ENCODE measurements at regions not wholly inside any gene's neighbourhood (a gene's known extent, or its start where the extent isn't known, plus 50 kb on each side); places are given as distances from the start of the nearest gene placed in this dataset.

DNA sequence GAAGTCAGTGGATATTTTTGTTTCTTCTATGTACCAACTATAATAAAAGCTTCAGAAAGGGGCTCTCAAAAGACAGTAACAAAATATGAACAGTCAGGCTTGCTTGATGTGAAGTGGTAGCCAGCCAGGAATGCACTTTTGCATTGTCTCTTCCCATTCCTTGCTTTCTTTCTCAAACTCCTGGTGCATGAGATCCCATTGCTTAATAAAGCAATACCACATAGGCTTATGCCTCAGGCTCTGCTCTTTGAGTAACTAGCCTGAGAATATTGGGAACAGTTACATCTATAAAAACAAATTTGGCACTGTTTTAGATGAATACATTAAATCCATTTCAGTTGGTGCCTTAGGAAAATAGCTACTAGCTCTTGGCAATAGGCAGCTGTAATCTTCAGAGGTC is 62.6 kb upstream of the ST6GAL2 start:
- H2AFZ ChIP-seq: no peak overlapping the region
- H3K4me1 ChIP-seq (replicated peaks; ENCODE audit: insufficient read depth): no peaks in the 10 kb centered on the region
- no peaks in the 10 kb centered on the region for H3K9me3 ChIP-seq (ENCODE audit: insufficient read depth, low read depth)
- no peak overlapping the region for H3K4me2 ChIP-seq
- CTCF ChIA-PET: no interaction called here
- H3K27me3 ChIP-seq (ENCODE audit: insufficient read depth, low read depth): 0 out of 2 replicates have a peak, but pooled peaks cover 3% of the 10 kb centered on the region
- POLR2A ChIA-PET (ENCODE audit: unreplicated experiment): no interaction called here
- H3K4me3 ChIP-seq: no peak overlapping the region
- no TSS peak for BruUV-seq (replicated peaks)
- H3K36me3 ChIP-seq (ENCODE audit: low read depth): no peaks in the 10 kb centered on the region
- intact Hi-C loops (cut with micrococcal nuclease; ENCODE audit: unreplicated experiment): no loop called here
- no peaks in the 10 kb centered on the region for H3K9me2 ChIP-seq (ENCODE audit: insufficient read depth)
- TF ChIP-seq EZH2 (IDR thresholded peaks at IDR 0.05; ENCODE audit: low read depth): no peak
- TF ChIP-seq, protein P1, sequence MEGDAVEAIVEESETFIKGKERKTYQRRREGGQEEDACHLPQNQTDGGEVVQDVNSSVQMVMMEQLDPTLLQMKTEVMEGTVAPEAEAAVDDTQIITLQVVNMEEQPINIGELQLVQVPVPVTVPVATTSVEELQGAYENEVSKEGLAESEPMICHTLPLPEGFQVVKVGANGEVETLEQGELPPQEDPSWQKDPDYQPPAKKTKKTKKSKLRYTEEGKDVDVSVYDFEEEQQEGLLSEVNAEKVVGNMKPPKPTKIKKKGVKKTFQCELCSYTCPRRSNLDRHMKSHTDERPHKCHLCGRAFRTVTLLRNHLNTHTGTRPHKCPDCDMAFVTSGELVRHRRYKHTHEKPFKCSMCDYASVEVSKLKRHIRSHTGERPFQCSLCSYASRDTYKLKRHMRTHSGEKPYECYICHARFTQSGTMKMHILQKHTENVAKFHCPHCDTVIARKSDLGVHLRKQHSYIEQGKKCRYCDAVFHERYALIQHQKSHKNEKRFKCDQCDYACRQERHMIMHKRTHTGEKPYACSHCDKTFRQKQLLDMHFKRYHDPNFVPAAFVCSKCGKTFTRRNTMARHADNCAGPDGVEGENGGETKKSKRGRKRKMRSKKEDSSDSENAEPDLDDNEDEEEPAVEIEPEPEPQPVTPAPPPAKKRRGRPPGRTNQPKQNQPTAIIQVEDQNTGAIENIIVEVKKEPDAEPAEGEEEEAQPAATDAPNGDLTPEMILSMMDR (conservative IDR thresholded peaks at IDR 0.05): no peak
- H4K20me1 ChIP-seq (ENCODE audit: insufficient read depth): no peaks in the 10 kb centered on the region
- H3K79me2 ChIP-seq (ENCODE audit: low read depth): no peaks in the 10 kb centered on the region
- DNase-seq: no peak
- H3F3A ChIP-seq (ENCODE audit: insufficient read depth, low read depth): no peaks in the 10 kb centered on the region
- H3K27ac ChIP-seq: no peak overlapping the region

DNA sequence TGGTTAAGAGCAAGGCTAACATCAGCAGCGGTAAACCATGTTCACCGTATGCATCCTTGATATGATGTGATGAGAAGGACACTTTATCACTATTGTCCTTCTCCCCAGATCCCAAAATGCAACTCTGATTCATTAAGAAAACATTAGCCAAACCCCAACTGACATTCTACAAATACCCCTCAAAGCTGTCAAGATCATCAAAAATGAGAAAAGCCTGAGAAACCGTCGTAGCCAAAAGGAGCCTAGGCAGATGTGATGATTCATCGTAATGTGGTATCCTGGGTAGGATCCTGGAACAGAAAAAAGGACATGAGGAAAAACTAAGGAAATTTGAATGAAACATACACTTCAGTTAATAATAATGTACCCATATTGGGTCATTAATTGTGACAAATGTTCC is 67.3 kb upstream of the ST6GAL2 start:
- TF ChIP-seq EZH2 (IDR thresholded peaks at IDR 0.05; ENCODE audit: low read depth): no peak
- TF ChIP-seq, protein P1 (conservative IDR thresholded peaks at IDR 0.05): no peak
- H3K4me2 ChIP-seq: no peak overlapping the region
- no peaks in the 10 kb centered on the region for H4K20me1 ChIP-seq (ENCODE audit: insufficient read depth)
- no peaks in the 10 kb centered on the region for H3K4me1 ChIP-seq (replicated peaks; ENCODE audit: insufficient read depth)
- no peak for DNase-seq
- no peaks in the 10 kb centered on the region for H3F3A ChIP-seq (ENCODE audit: insufficient read depth, low read depth)
- POLR2A ChIA-PET (ENCODE audit: unreplicated experiment): no interaction called here
- H3K4me3 ChIP-seq: no peak overlapping the region
- H3K9me3 ChIP-seq (ENCODE audit: insufficient read depth, low read depth): no peaks in the 10 kb centered on the region
- no peaks in the 10 kb centered on the region for H3K79me2 ChIP-seq (ENCODE audit: low read depth)
- no peak overlapping the region for H3K27ac ChIP-seq
- BruUV-seq (replicated peaks): no TSS peak
- H2AFZ ChIP-seq: no peak overlapping the region
- H3K9me2 ChIP-seq (ENCODE audit: insufficient read depth): no peaks in the 10 kb centered on the region
- intact Hi-C loops (cut with micrococcal nuclease; ENCODE audit: unreplicated experiment): no loop called here
- no peaks in the 10 kb centered on the region for H3K36me3 ChIP-seq (ENCODE audit: low read depth)
- H3K27me3 ChIP-seq (ENCODE audit: insufficient read depth, low read depth): 0 out of 2 replicates have a peak, but pooled peaks cover 3% of the 10 kb centered on the region
- CTCF ChIA-PET: no interaction called here

GRCh38 chr2:106953779-106954178 is 67.8 kb upstream of the ST6GAL2 start:
- BruUV-seq (replicated peaks): no TSS peak
- TF ChIP-seq, protein P1 (conservative IDR thresholded peaks at IDR 0.05): no peak
- no peak for TF ChIP-seq EZH2 (IDR thresholded peaks at IDR 0.05; ENCODE audit: low read depth)
- no peak for DNase-seq
- Histone ChIP-seq H3F3A (ENCODE audit: insufficient read depth, low read depth) (no peaks in the 10 kb centered on the region), H3K4me2 (no peak overlapping the region), H3K4me1 (replicated peaks; ENCODE audit: insufficient read depth) (no peaks in the 10 kb centered on the region), H3K27ac (no peak overlapping the region), H3K9me2 (ENCODE audit: insufficient read depth) (no peaks in the 10 kb centered on the region), H3K79me2 (ENCODE audit: low read depth) (no peaks in the 10 kb centered on the region), H3K36me3 (ENCODE audit: low read depth) (no peaks in the 10 kb centered on the region), H2AFZ (no peak overlapping the region), H3K4me3 (no peak overlapping the region), H3K9me3 (ENCODE audit: insufficient read depth, low read depth) (no peaks in the 10 kb centered on the region), H3K27me3 (ENCODE audit: insufficient read depth, low read depth) (0 out of 2 replicates have a peak, but pooled peaks cover 3% of the 10 kb centered on the region), H4K20me1 (ENCODE audit: insufficient read depth) (no peaks in the 10 kb centered on the region)
- CTCF ChIA-PET: no interaction called here
- POLR2A ChIA-PET (ENCODE audit: unreplicated experiment): no interaction called here
- intact Hi-C loops (cut with micrococcal nuclease; ENCODE audit: unreplicated experiment): no loop called here
